ENCODE measurements at regions not wholly inside any gene's neighbourhood (a gene's known extent, or its start where the extent isn't known, plus 50 kb on each side); places are given as distances from the start of the nearest gene placed in this dataset.

- TF ChIP-seq CTCF (IDR thresholded peaks at IDR 0.05; ENCODE audit: poor library complexity) (no peak), EZH2phosphoT487 (IDR thresholded peaks at IDR 0.05; ENCODE audit: low read depth, severe bottlenecking, unreplicated experiment) (no peak), EZH2 (IDR thresholded peaks at IDR 0.05; ENCODE audit: borderline replicate concordance) (no peak)
Observed at GRCh38 chr12:111190741-111191526, 178.0 kb downstream of the PHETA1 start.

Data from hepatocyte (in vitro differentiated cells).